ENCODE measurements at regions not wholly inside any gene's neighbourhood (a gene's known extent, or its start where the extent isn't known, plus 50 kb on each side); places are given as distances from the start of the nearest gene placed in this dataset.

- no peak for TF ChIP-seq CTCF (IDR thresholded peaks at IDR 0.05)
- TF ChIP-seq POLR2A (IDR thresholded peaks at IDR 0.05), result no peak
These were observed 455.8 kb upstream of the MAF start for GRCh38 chr16:80056324-80056723.
